Skeletal muscle cell (primary cell): ENCODE measurements at regions not wholly inside any gene's neighbourhood (a gene's known extent, or its start where the extent isn't known, plus 50 kb on each side); places are given as distances from the start of the nearest gene placed in this dataset.

ENCODE experiments used
- DNase-seq: peaks from one replicate; pipeline ENCODE4 v3.0.0-alpha.2; 2010; ENCODE audit warnings: low read depth
- H3K4me3 ChIP-seq: 2 replicates; pipeline ENCODE4 v1.5.1; 2011; ENCODE audit warnings: low read depth, mild to moderate bottlenecking, control low read depth, low read length, moderate library complexity

GRCh38 chr9:70478963-70479641 is 64.6 kb upstream of the KLF9 start:
- no peak overlapping the region for H3K4me3 ChIP-seq
- DNase-seq = peak; percentile 70

- H3K4me3 ChIP-seq = no peak overlapping the region
- no peak for DNase-seq
Measured at GRCh38 chr9:70477907-70478480, 63.5 kb upstream of the KLF9 start.

GRCh38 chr9:70477146-70477745 is 62.8 kb upstream of the KLF9 start:
- H3K4me3 ChIP-seq = no peak overlapping the region
- no peak for DNase-seq

DNA sequence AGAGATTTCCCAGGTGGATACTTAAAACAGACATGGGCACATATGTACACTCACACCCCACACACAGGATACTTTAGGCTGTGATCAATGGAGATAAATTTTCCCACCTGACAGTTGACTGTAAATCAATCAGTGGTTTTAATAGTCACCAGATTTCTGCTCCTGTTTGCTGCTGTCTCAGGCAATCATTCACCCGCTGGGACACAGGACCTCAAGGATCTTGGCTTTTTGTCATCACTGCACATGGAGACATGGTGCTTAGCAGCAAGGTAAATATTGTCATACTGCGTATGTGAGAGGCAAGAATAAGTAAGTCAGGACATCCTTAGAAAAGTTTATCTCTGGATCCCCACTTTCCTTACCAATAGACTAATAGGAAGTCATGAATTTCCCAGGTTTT is 60.8 kb upstream of the KLF9 start:
- DNase-seq = no peak

GRCh38 chr9:70474413-70474812 is 60.0 kb upstream of the KLF9 start:
- no peak for DNase-seq
- no peak overlapping the region for H3K4me3 ChIP-seq

More for the DNA sequence above, 60.8 kb upstream of the KLF9 start:
- no peak overlapping the region for H3K4me3 ChIP-seq

DNA sequence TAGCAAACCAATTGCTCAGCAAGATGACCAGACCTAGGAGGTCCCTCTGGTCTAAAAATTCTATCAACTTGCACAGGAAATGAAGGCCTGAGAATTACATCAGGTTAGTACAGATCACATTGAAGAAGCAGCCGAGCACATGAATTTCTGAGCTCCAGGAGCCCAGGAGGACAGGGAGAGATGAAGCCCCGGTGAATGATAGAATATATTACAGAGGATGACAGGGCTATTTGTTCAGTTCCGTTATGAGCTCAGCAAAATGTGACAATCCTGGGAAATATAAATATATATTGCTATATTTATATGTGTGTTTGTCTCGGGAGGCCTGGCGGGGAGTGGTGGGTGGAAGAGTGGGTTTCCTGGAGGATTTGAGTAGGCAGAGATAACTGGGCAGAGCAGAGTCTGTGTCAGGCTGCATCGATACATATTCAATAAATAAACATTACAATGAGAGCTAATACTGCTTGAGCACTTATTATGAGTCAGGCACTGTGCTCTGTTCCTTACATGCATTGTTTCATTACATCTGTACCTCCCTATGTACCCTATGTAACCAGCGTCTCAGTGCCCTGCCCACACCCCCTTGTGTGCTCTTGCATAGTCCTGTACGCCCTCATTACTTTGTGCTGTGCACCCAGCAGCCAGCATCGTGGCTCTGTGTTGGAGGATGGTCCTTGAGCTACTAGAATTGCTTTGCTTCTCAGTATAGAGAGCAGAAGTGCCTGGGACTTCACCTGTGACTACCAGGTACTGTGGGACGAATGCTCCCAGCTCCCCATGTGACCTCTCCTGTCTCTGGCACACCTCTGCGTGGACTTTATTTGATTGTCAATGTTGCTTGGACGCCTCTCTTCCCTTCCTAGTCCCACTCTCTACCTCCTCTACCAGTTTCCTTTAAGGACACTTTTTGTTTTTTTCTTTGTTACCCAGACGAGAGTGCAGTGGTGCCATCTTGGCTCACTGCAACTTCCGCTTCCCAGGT is 58.1 kb upstream of the KLF9 start:
- H3K4me3 ChIP-seq = no peak overlapping the region
- no peak for DNase-seq

DNA sequence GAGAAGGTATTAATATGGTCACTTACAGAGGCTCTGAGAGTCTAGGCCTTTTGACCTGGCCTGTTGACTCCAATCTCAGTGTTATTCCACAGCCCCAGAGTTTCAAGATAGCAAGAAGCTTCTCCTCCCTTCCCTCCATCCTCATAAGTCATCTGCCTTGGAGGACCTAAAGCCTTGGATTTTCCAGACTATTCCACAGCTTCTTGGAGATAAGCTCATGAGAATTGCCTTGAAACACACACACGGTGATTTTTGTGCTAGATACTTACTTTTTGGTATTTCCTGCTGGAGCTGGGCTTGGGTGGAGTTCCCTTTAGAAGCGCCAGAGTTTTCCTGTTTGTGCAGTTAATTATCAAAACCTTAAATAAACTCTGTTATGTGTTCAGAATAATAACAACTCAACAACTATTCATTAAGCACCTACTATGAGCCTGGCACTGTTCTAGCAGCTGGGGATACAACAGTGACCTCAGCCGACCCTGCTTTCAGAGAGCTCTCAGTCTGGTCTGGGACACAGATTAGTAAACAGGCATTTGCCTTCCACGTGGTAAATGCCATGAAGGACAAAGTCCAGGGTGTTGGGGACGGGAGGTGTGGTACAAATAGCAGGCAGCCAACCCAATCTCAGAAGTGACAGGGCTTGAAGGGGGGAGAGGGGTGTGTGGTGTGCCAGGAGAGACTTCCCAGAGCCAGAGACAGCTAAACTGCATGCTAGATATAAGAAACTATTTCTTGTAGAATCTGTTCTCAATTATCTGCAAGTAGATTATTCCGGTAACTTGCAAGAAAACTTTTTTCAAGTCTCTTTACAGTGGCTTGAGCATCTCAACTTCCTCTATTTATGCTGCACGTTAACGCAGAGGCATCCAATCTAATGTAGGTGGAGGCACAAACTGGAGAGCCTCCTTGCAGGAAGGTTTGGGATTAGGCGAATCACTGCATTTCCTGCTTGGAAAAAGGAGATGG is 55.9 kb upstream of the KLF9 start:
- no peak for DNase-seq
- no peak overlapping the region for H3K4me3 ChIP-seq

DNA sequence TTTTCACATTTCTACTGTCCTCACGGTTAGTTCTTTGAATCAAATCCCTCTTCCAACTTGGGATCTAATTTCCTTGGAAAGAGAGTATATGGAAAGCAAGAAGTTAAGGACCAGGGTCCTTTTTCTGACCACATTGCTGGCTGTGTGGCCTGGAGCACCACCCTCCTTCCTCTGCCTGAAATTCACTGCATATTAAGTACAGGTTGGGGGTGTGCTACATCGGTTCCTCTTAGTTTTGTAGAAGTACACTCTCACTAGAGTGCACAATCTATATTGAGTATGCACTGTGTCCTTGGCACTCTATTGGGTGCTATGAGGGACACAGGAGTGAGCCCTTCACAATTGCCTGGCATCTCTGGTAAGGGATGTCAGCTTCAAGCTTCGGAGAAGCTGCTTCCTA is 53.8 kb upstream of the KLF9 start:
- no peak for DNase-seq
- no peak overlapping the region for H3K4me3 ChIP-seq

DNA sequence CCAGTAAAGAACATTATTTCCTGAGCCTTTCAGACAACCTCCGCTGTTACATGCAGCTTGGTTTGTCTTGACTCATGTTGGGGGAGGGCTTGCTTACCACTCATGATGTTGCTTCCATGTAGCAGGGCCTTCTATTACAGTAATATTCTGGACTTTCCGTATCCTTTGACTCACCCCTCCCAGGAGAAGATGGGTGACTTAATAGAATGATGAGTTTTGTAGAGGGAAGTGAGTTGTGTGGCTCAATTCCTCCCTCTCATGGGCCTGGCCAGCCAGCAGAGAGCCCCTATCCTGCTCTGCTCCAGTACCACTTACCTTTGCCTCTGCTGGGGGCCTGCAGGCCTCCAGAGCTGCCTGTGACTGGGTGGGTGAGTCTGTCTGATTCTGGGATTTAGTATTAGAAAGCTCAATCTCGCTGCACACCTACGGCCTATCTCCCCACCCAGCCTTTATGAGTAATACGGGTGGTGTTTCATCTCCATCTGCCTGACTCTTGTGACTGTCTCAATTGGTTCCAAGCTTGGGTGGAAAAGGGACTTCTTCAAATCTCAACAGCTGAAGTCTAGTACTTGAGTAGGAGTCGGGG is 52.6 kb upstream of the KLF9 start:
- no peak overlapping the region for H3K4me3 ChIP-seq
- DNase-seq = peak; percentile 87

DNA sequence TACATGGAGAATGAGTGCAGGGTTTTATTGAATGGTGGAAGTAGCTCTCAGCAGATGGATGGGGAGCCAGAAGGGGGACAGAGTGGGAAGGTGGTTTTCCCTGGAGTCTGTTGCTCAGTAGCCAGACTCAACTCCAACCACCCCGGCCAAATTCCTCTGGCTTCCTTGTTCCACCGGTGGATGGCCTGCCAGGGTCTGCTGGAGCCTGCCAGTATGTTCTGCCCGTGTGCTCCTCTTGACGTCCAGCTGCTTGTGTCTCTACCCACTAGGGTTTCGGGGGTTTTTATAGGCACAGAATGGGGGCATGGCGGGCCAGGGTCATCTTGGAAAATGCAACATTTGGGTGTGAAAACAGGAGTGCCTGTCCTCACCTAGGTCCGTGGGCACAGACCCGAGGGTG is 51.4 kb upstream of the KLF9 start:
- DNase-seq = no peak
- H3K4me3 ChIP-seq = no peak overlapping the region

- DNase-seq = no peak
- H3K4me3 ChIP-seq = no peak overlapping the region
Measured at GRCh38 chr9:70465398-70465797, 50.9 kb upstream of the KLF9 start.
